HG03442 (cell line): ENCODE measurements at regions not wholly inside any gene's neighbourhood (a gene's known extent, or its start where the extent isn't known, plus 50 kb on each side); places are given as distances from the start of the nearest gene placed in this dataset.
"Not testable (repeated sequence)": the region's sequence is repeated elsewhere in the genome, so short reads cannot be mapped to it uniquely, and the experiment has no call there.

ENCODE experiments used
- ATAC-seq: cut with Tn5 transposase; IDR thresholded peaks from one replicate; pipeline ENCODE4 v1.9.1; 2021; ENCODE audit warnings: mild to moderate bottlenecking, moderate library complexity; ENCODE audit not compliant: unreplicated experiment

- no peak for ATAC-seq
Observed at GRCh38 chr3:175989161-175989560, 1130.0 kb downstream of the NAALADL2 start.

- no peak for ATAC-seq
Observed at GRCh38 chr3:175988401-175988800, 1129.3 kb downstream of the NAALADL2 start.

- no peak for ATAC-seq
Observed at GRCh38 chr3:175985781-175986180, 1126.6 kb downstream of the NAALADL2 start.

GRCh38 chr3:175983379-175983778 lies 1124.2 kb downstream of the NAALADL2 start:
- no peak for ATAC-seq

- ATAC-seq: no peak
Observed at GRCh38 chr3:175980486-175981090, 1121.5 kb downstream of the NAALADL2 start.

GRCh38 chr3:175977968-175978752 lies 1119.0 kb downstream of the NAALADL2 start:
- ATAC-seq: no peak

- ATAC-seq: no peak
Observed at GRCh38 chr3:175969456-175969855, 1110.3 kb downstream of the NAALADL2 start.

- no peak for ATAC-seq
Observed at GRCh38 chr3:175965036-175965435, 1105.9 kb downstream of the NAALADL2 start.

- no peak for ATAC-seq
Observed at GRCh38 chr3:175957427-175957826, 1098.3 kb downstream of the NAALADL2 start.

- no peak for ATAC-seq
Observed at GRCh38 chr3:175956964-175957363, 1097.8 kb downstream of the NAALADL2 start.

GRCh38 chr3:175951047-175951694 lies 1092.0 kb downstream of the NAALADL2 start:
- ATAC-seq: no peak

- no peak for ATAC-seq
Observed at GRCh38 chr3:175948041-175948440, 1088.9 kb downstream of the NAALADL2 start.

- ATAC-seq: no peak
Observed at GRCh38 chr3:175941352-175941751, 1082.2 kb downstream of the NAALADL2 start.

GRCh38 chr3:175940881-175941280 lies 1081.7 kb downstream of the NAALADL2 start:
- no peak for ATAC-seq

GRCh38 chr3:175940243-175940642 lies 1081.1 kb downstream of the NAALADL2 start:
- no peak for ATAC-seq

GRCh38 chr3:175937367-175937766 lies 1078.2 kb downstream of the NAALADL2 start:
- ATAC-seq: not testable (repeated sequence)

GRCh38 chr3:175932586-175932985 lies 1073.5 kb downstream of the NAALADL2 start:
- ATAC-seq: no peak

GRCh38 chr3:175919133-175919532 lies 1060.0 kb downstream of the NAALADL2 start:
- ATAC-seq: no peak

GRCh38 chr3:175916191-175916934 lies 1057.2 kb downstream of the NAALADL2 start:
- no peak for ATAC-seq

GRCh38 chr3:175914785-175915184 lies 1055.7 kb downstream of the NAALADL2 start:
- no peak for ATAC-seq

- no peak for ATAC-seq
Observed at GRCh38 chr3:175913286-175913685, 1054.2 kb downstream of the NAALADL2 start.
